Keratinocyte (primary cell): ENCODE measurements at regions not wholly inside any gene's neighbourhood (a gene's known extent, or its start where the extent isn't known, plus 50 kb on each side); places are given as distances from the start of the nearest gene placed in this dataset.

ENCODE experiments used
- DNase-seq: peaks from one replicate; pipeline ENCODE4 v3.0.0-alpha.2; 2011; ENCODE audit warnings: low read depth, missing footprints, low spot score
- FAIRE-seq: peaks from 2 replicates; lab custom pipeline; 2011; peaks lifted over from hg19 to GRCh38; lab: Jason Lieb, UNC
- H2AFZ ChIP-seq: 2 replicates; pipeline ENCODE4 v1.6.0; 2012; ENCODE audit warnings: low read length, control low read depth, inconsistent platforms; ENCODE audit not compliant: control insufficient read depth
- H3K27ac ChIP-seq: 2 replicates; pipeline ENCODE4 v1.5.1; 2011; ENCODE audit warnings: low read length; ENCODE audit not compliant: control insufficient read depth, insufficient read depth
- H3K27me3 ChIP-seq: 3 replicates; pipeline ENCODE4 v1.6.0; 2011; ENCODE audit warnings: low read length; ENCODE audit not compliant: control insufficient read depth, insufficient read depth; ENCODE audit errors: extremely low read depth
- H3K36me3 ChIP-seq, 2 experiments: 2 replicates in 1 of 2; 3 replicates in 1 of 2; pipeline ENCODE4 v1.5.1; 2011; ENCODE audit warnings: low read length in 2 of 2, mild to moderate bottlenecking in 1 of 2; ENCODE audit not compliant: control insufficient read depth in 2 of 2, insufficient read depth in 2 of 2; ENCODE audit errors: extremely low read depth in 1 of 2
- H3K4me1 ChIP-seq: 3 replicates; pipeline ENCODE4 v1.5.1; 2011; ENCODE audit warnings: low read length; ENCODE audit not compliant: control insufficient read depth, insufficient read depth; ENCODE audit errors: extremely low read depth
- H3K4me2 ChIP-seq: 3 replicates; pipeline ENCODE4 v1.6.0; 2011; ENCODE audit warnings: low read depth, low read length; ENCODE audit not compliant: control insufficient read depth, insufficient read depth; ENCODE audit errors: extremely low read depth
- H3K4me3 ChIP-seq, 3 experiments: fragments of 200-600 bp in 1 of 3; sonication (generic) in 1 of 3; 2 replicates in 2 of 3; 3 replicates in 1 of 3; pipeline ENCODE4 v1.5.1; 2011 to 2016; ENCODE audit warnings: low read length in 3 of 3, mild to moderate bottlenecking in 3 of 3, control low read depth in 2 of 3, inconsistent platforms in 1 of 3, low read depth in 1 of 3, mixed read lengths in 1 of 3, mixed run types in 1 of 3, moderate library complexity in 1 of 3; ENCODE audit not compliant: control insufficient read depth in 2 of 3, insufficient read depth in 2 of 3; ENCODE audit errors: extremely low read depth in 1 of 3
- H3K79me2 ChIP-seq: 2 replicates; pipeline ENCODE4 v1.6.0; 2012; ENCODE audit warnings: low read length; ENCODE audit not compliant: control insufficient read depth, insufficient read depth
- H3K9ac ChIP-seq: 3 replicates; pipeline ENCODE4 v1.6.0; 2011; ENCODE audit warnings: low read length; ENCODE audit not compliant: control insufficient read depth, insufficient read depth; ENCODE audit errors: extremely low read depth
- H3K9me1 ChIP-seq: 3 replicates; pipeline ENCODE4 v1.6.0; 2011; ENCODE audit warnings: low read length; ENCODE audit not compliant: control insufficient read depth, insufficient read depth; ENCODE audit errors: extremely low read depth
- H3K9me3 ChIP-seq: 2 replicates; pipeline ENCODE4 v1.5.1; 2012; ENCODE audit warnings: low read depth, low read length; ENCODE audit not compliant: control insufficient read depth
- H4K20me1 ChIP-seq: 3 replicates; pipeline ENCODE4 v1.6.0; 2011; ENCODE audit warnings: low read length; ENCODE audit not compliant: control insufficient read depth, insufficient read depth; ENCODE audit errors: extremely low read depth
- CTCF ChIP-seq, 3 experiments: IDR thresholded peaks in 1 of 3; conservative IDR thresholded peaks in 1 of 3; optimal IDR thresholded peaks in 1 of 3; 2 replicates in 2 of 3; 3 replicates in 1 of 3; pipeline versions ENCODE3 to v1.5.1; 2011; ENCODE audit warnings: low read length in 3 of 3, mild to moderate bottlenecking in 3 of 3, moderate library complexity in 2 of 3, control low read depth in 1 of 3, inconsistent platforms in 1 of 3; ENCODE audit not compliant: insufficient read depth in 2 of 3; ENCODE audit errors: extremely low read depth in 1 of 3
- EZH2 ChIP-seq: IDR thresholded peaks from one replicate; pipeline ENCODE4 v1.6.1; 2012; ENCODE audit warnings: inconsistent platforms, mild to moderate bottlenecking, low read length, moderate library complexity
- dilution Hi-C: fragments of 300-500 bp; cut with MboI; formaldehyde crosslinking; loops from one replicate; pipeline ENCODE4 v1.7.0; 2020; ENCODE audit warnings: low sequenced_read_pairs; ENCODE audit not compliant: extremely low pct_ligation_motif_present

GRCh38 chr11:128289048-128289447, 298.3 kb downstream of the ETS1 start:
- FAIRE-seq = no peak
- Histone ChIP-seq H3K9me1 (no peaks in the 10 kb centered on the region), H3K36me3 (no peaks in the 10 kb centered on the region), H3K9me3 (no peaks in the 10 kb centered on the region), H3K4me2 (no peak overlapping the region), H2AFZ (no peak overlapping the region), H3K27me3 (no peaks in the 10 kb centered on the region), H4K20me1 (no peaks in the 10 kb centered on the region), H3K4me1 (no peaks in the 10 kb centered on the region), H3K79me2 (no peaks in the 10 kb centered on the region), H3K4me3 (no peak overlapping the region), H3K9ac (no peak overlapping the region), H3K27ac (no peak overlapping the region)
- dilution Hi-C loops = no loop called here
- no peak for TF ChIP-seq CTCF (optimal IDR thresholded peaks at IDR 0.05 in 1 of 3, IDR thresholded peaks at IDR 0.05 in 1 of 3, conservative IDR thresholded peaks at IDR 0.05 in 1 of 3; ENCODE audit: extremely low read depth in 1 of 3, insufficient read depth in 2 of 3, low read length in 3 of 3)
- TF ChIP-seq EZH2 = no peak
- DNase-seq = no peak

GRCh38 chr11:128288368-128288767, 299.0 kb downstream of the ETS1 start:
- Histone ChIP-seq H3K27me3 (no peaks in the 10 kb centered on the region), H3K79me2 (no peaks in the 10 kb centered on the region), H2AFZ (no peak overlapping the region), H3K27ac (no peak overlapping the region), H3K9me1 (no peaks in the 10 kb centered on the region), H3K4me2 (no peak overlapping the region), H3K4me1 (no peaks in the 10 kb centered on the region), H3K9ac (no peak overlapping the region), H3K9me3 (no peaks in the 10 kb centered on the region), H3K36me3 (no peaks in the 10 kb centered on the region), H4K20me1 (no peaks in the 10 kb centered on the region), H3K4me3 (no peak overlapping the region)
- TF ChIP-seq CTCF (optimal IDR thresholded peaks at IDR 0.05 in 1 of 3, IDR thresholded peaks at IDR 0.05 in 1 of 3, conservative IDR thresholded peaks at IDR 0.05 in 1 of 3; ENCODE audit: extremely low read depth in 1 of 3, insufficient read depth in 2 of 3, low read length in 3 of 3) (no peak), EZH2 (no peak)
- FAIRE-seq (no peak), DNase-seq (no peak)
- dilution Hi-C loops = no loop called here
